Breast epithelium (tissue), 4 donors: ENCODE measurements at regions not wholly inside any gene's neighbourhood (a gene's known extent, or its start where the extent isn't known, plus 50 kb on each side); places are given as distances from the start of the nearest gene placed in this dataset.
"Not testable (repeated sequence)": the region's sequence is repeated elsewhere in the genome, so short reads cannot be mapped to it uniquely, and the experiment has no call there.

ENCODE experiments used
- DNase-seq, 2 donors: peaks; one replicate each; pipeline ENCODE4 v3.0.0-alpha.2; 2019; ENCODE audit warnings: low spot score in 2 of 2
- H3K27ac ChIP-seq, 2 donors: fragments of 200-600 bp; sonication (generic) in 1 of 2; one replicate each; pipeline ENCODE4 v1.5.1; 2016 to 2019; ENCODE audit warnings: mild to moderate bottlenecking in 1 of 2
- H3K27me3 ChIP-seq, 2 donors: fragments of 200-600 bp; sonication (generic) in 1 of 2; one replicate each; pipeline versions ENCODE4 v1.5.1 to v1.6.0; 2017 to 2019; ENCODE audit warnings: control low read depth in 1 of 2, mild to moderate bottlenecking in 1 of 2
- H3K36me3 ChIP-seq: fragments of 200-600 bp; one replicate; pipeline ENCODE4 v1.5.1; 2019
- H3K4me1 ChIP-seq, 2 donors: fragments of 200-600 bp; sonication (generic); one replicate each; pipeline ENCODE4 v1.5.1; 2016 to 2019; ENCODE audit warnings: control low read depth in 1 of 2
- H3K4me3 ChIP-seq, 3 donors: fragments of 200-600 bp; sonication (generic); 1 replicate in 2 of 3; 2 replicates in 1 of 3; pipeline ENCODE4 v1.5.1; 2016 to 2019; ENCODE audit warnings: mild to moderate bottlenecking in 3 of 3, moderate library complexity in 2 of 3
- H3K9me3 ChIP-seq, 2 donors: fragments of 200-600 bp; sonication (generic) in 1 of 2; one replicate each; pipeline ENCODE4 v1.5.1; 2016 to 2019; ENCODE audit warnings: control low read depth in 1 of 2
- CTCF ChIP-seq, 3 donors: fragments of 450-650 bp; IDR thresholded peaks; one replicate each; pipeline ENCODE4 v1.5.1; 2016 to 2017; ENCODE audit warnings: antibody characterized with exemption in 3 of 3, mild to moderate bottlenecking in 3 of 3, moderate library complexity in 3 of 3
- POLR2A ChIP-seq: fragments of 450-650 bp; IDR thresholded peaks from one replicate; pipeline ENCODE4 v1.6.1; 2016; ENCODE audit warnings: antibody characterized with exemption, mild to moderate bottlenecking, moderate library complexity
- POLR2AphosphoS5 ChIP-seq, 3 donors: sonication (generic); formaldehyde crosslinking; IDR thresholded peaks; one replicate each; pipeline ENCODE4 v1.6.1; 2017; ENCODE audit warnings: antibody characterized with exemption in 3 of 3
- intact Hi-C: fragments of 100-400 bp; cut with DNase I; formaldehyde crosslinking; loops from one replicate; pipeline ENCODE4 v1.15.1; 2023; ENCODE audit warnings: low total_unique reads

- intact Hi-C loops = no loop called here
- Histone ChIP-seq H3K27ac (no peak overlapping the region), H3K4me1 (no peaks in the 10 kb centered on the region), H3K36me3 (no peaks in the 10 kb centered on the region), H3K4me3 (no peak overlapping the region), H3K27me3 (no peaks in the 10 kb centered on the region), H3K9me3 (no peaks in the 10 kb centered on the region)
- DNase-seq = no peak
- no peak for TF ChIP-seq CTCF (IDR thresholded peaks at IDR 0.05)
- TF ChIP-seq POLR2A = no peak
- no peak for TF ChIP-seq POLR2AphosphoS5 (IDR thresholded peaks at IDR 0.05)
Measured at GRCh38 chr3:3351226-3351625, 171.7 kb upstream of the CRBN start.

GRCh38 chr3:3347056-3347455, 167.6 kb upstream of the CRBN start:
- H3K27me3 ChIP-seq, DNase-seq, H3K4me1 ChIP-seq, H3K27ac ChIP-seq, H3K36me3 ChIP-seq, intact Hi-C loops, H3K9me3 ChIP-seq, H3K4me3 ChIP-seq: not testable (repeated sequence)

- intact Hi-C loops = no loop called here
Measured at GRCh38 chr3:3346556-3346955, 167.1 kb upstream of the CRBN start.

GRCh38 chr3:3342141-3342540, 162.7 kb upstream of the CRBN start:
- no peaks in the 10 kb centered on the region for H3K4me1 ChIP-seq
- H3K36me3 ChIP-seq = no peaks in the 10 kb centered on the region
- no peaks in the 10 kb centered on the region for H3K9me3 ChIP-seq
- intact Hi-C loops = no loop called here
- no peak overlapping the region for H3K4me3 ChIP-seq
- H3K27me3 ChIP-seq = no peaks in the 10 kb centered on the region
- H3K27ac ChIP-seq = no peak overlapping the region
- no peak for DNase-seq
- TF ChIP-seq POLR2AphosphoS5 (IDR thresholded peaks at IDR 0.05) = no peak
- no peak for TF ChIP-seq CTCF (IDR thresholded peaks at IDR 0.05)
- no peak for TF ChIP-seq POLR2A

More at GRCh38 chr3:3346556-3346955, 167.1 kb upstream of the CRBN start:
- TF ChIP-seq POLR2AphosphoS5 (IDR thresholded peaks at IDR 0.05) (no peak), POLR2A (no peak), CTCF (IDR thresholded peaks at IDR 0.05) (no peak)
- Histone ChIP-seq H3K27me3 (no peaks in the 10 kb centered on the region), H3K4me1 (no peaks in the 10 kb centered on the region), H3K4me3 (no peak overlapping the region), H3K9me3 (no peaks in the 10 kb centered on the region), H3K27ac (no peak overlapping the region), H3K36me3 (no peaks in the 10 kb centered on the region)
- DNase-seq = no peak

- intact Hi-C loops = no loop called here
- Histone ChIP-seq H3K27ac (no peak overlapping the region), H3K9me3 (no peaks in the 10 kb centered on the region), H3K4me1 (no peaks in the 10 kb centered on the region), H3K4me3 (no peak overlapping the region), H3K36me3 (no peaks in the 10 kb centered on the region), H3K27me3 (no peaks in the 10 kb centered on the region)
- TF ChIP-seq CTCF (IDR thresholded peaks at IDR 0.05) (no peak), POLR2A (no peak), POLR2AphosphoS5 (IDR thresholded peaks at IDR 0.05) (no peak)
- no peak for DNase-seq
Measured at GRCh38 chr3:3340965-3341895, 161.7 kb upstream of the CRBN start.
